Glomerular visceral epithelial cell (primary cell): ENCODE measurements at regions not wholly inside any gene's neighbourhood (a gene's known extent, or its start where the extent isn't known, plus 50 kb on each side); places are given as distances from the start of the nearest gene placed in this dataset.

Experiments
- DNase-seq: peaks from one replicate; pipeline ENCODE4 v3.0.0-alpha.2; 2016; ENCODE audit errors: extremely low spot score

DNA sequence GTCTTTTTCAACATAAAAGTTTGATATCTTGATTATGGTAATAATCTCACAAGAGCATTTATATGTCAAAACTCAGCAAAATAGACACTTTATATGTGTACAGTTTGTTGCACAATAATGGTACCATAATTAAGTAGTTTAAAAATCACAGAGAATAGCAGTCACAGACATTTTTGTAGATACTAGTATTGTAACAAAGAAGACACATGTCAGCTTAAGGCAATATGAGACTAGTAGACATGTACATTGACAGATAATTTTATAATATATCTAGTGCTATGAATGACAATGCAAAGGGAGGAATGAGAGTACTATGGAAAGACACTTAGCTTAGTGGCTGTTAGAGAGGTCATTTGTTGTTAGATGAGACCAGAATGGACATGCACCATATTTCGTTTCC is 1490.6 kb upstream of the CDH6 start:
- DNase-seq = no peak

DNA sequence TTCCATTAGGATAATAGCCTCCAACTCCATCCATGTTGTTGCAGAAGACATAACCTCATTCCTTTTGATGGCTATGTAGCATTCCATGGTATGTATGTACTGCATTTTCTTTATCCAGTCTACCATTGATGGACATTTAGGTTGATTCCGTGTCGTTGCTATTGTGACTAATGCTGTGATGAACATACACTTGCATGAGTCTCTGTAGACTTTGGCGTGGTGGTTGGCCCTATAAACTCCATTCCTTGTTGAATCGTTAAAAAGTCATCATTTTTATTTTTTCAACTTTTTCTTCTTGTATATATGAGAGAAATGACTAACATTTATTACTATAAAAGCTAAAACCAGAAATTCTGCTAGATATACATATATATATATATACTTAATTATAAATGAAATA is 1491.9 kb upstream of the CDH6 start:
- no peak for DNase-seq

DNA sequence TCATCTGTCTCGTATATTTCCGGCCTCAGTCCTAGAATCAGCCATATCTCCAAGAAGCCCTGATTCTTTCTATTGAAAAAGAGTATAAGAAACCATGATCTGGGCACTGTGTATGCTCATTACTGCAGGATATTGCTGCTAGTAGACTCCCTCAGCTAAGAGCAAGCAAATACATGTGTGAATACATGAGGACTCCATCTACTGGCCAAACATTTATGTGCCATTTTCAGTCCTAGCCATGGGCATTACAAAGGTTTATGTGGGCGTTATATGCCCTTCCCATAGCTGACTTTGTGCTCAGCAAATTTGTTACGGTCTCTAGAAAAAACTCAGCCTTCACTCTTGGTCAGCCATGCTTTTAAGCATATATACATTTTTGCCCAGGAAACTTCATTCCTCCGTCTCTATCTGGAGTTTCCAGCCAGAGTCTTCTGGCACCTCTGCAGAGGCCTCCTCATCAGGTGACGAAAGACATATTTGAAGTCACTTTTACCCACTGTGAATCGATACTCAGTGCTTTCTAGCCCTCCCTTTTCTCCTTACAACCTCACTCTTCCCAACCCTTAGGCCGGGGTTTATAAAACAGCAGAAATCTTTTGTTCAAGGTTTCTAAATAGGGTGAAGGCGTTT is 1495.6 kb upstream of the CDH6 start:
- DNase-seq = peak; percentile 15

DNA sequence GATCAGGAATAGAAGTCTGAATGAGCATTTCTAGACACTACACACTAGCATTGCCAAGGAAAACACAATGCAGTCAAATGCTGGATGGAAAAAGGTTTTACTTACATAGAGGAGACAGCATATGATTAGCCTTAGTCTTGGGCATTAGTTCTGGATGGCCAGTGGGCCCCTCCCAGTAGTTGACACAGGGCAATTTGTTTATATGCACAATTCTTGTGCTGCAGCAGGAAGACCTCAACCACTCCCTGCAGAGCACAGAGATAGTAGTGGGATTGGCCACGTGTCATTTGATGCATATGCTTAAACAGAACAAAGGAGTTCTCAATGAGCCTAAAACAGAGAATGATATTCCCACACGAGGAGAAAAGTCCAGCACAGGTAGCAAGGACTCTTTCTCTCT is 1496.2 kb upstream of the CDH6 start:
- no peak for DNase-seq

DNA sequence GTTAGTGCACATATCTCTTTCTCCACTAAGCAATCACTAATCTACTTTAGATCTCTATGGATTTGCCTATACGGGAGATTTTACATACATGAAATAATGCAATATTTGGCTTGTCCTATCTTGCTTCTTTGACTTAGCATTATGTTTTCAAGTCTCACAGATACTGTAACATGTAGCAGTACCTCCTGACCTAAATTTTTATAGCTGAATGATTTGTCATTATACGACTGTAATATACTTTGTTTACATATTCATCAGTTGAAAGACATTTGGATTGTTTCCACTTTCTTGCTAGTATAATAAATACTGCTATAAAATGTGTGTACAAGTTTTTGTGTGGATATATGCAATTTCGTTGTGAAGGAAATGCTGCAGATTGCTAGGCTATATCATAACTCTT is 1520.8 kb upstream of the CDH6 start:
- no peak for DNase-seq

DNA sequence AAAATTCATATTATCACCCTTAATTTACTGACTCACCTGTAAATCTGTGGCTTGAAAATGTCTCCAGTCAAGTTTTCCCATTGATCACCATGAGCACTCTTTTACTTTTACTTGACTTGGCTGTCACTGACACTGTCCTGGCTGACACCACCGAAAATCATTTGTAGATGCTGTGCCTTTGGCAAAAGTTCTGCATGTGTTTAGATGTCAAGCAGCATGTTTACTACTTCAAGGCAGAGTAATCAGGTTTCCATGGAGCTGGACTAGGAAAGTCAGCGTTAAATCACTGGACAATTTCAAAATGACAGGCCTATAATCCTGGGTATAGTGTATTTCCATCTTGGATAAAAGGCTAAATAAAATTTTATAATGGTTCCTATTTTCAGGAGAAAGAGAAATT is 1530.6 kb upstream of the CDH6 start:
- DNase-seq = no peak

DNA sequence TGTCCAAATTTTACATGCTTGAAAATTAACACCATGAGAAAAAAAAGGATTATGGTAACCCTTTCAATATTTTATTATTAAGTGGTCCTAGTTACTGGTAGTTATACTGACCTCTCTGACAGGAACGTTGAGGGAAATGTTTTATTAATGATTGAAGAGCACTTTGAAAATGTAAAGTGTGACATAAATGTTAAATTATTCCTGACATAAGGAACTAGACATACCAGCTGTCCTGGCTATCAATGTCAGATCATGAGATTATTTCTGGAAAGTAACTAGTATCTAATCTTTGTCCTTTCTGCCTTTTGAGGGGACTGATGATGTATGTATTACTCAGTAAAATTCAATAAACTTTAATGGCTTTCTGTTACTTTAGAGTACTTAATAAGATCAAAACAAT is 1538.5 kb upstream of the CDH6 start:
- no peak for DNase-seq

DNA sequence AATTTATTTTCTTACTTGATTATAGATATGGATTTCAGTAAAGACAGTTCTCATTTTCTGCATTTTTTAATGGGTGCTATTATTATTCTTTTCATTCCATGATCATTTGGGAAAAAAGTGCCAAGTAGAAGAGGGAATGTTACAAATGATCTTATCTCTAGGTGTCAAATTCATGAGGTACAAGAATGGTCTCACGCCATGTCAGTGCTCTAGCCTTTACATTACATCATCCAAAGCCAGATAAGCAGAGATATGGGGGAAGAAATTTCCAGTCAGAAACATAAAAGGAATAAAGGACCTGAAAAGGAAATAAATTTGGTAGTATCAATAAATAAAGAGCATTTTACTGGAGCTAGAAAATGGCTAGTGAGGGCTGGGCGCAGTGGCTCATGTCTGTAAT is 1544.2 kb upstream of the CDH6 start:
- no peak for DNase-seq

DNA sequence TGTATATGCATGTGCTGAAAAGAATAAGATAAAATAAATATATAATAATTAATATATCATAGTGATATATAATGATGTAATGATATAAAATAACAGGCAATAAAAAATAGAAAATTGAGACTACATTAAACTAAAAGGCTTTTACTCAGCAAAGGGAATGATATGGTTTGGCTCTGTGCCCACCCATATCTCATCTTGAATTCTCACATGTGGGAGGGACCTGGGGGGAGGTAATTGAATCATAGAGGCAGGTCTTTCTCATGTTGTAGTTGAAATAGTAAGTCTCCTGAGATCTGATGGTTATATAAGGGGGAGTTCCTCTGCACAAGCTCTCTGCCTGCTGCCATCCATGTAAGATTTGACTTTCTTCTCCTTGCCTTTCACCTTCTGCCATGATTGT is 1550.9 kb upstream of the CDH6 start:
- DNase-seq = peak; percentile 13

DNA sequence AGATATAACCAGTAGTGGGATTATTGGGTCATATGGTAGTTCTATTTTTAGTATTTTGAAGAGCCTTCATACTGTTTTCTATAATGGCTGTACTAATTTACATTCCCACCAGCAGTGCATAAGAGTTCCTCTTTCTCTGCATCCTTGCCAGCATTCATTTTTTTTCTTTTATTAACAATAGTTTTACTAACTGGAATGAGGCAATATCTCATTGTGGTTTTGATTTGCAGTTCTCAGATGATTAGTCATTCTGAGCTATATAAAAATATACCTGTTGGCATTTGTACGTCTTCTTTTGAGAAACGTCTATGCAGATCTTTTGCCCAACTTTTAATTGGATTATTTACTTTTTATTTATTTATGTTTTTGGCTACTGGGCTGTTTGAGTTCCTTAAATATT is 1579.3 kb upstream of the CDH6 start:
- DNase-seq = no peak

DNA sequence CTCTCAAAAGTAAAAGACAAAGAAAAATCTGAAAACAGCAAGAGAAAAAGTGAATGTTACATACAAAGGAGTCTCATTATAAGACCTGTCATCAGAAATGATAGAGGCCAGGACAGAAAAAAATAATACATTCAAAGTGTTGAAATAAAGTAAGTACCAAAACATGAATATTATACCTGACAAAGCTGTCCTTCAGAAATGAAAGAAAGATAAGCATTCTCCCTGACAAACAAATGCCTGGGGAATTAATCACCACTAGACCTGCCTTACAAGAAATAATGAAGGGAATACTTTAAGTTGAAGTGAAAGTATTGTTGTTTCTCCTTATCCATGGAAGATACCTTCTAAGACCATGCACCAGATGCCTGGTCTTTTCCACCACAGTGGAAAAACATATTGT is 1605.2 kb upstream of the CDH6 start:
- DNase-seq = no peak

DNA sequence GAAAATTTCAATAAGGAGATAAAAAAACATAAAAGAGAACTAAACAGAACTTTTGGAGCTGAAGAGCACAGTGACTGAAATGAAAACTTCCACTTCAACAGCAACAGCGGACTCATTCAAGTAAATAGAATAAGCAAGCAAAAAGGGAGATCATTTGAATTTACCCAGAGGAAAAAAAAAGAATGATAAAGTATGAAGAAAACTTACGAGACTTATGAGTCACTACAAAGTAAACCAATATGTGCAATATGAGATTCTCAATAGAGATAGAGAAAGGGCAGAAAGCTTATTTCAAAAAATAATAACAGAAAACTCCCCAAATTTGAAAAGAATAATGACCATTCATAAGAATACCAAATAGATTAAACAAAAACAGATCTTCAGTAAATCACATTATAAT is 1605.7 kb upstream of the CDH6 start:
- DNase-seq = no peak

DNA sequence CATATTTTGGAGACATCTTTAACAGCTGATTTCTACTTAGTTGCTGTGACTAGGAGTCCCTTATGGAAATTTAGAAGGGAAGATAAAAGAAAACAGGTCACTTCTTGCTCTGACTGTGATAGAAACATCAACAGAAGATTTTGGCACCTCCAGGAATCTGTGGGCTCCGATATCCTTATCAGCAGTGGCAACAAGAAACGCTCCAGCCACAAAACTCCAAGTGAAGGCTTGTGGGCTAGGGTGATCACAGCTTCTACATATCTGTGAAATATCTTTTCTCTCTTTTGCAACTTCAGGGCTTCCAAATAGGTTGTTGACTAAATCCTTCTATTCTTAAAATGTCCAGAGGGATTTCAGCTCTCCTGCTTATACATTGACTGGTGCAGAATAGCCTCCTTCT is 1625.5 kb upstream of the CDH6 start:
- DNase-seq = no peak

DNA sequence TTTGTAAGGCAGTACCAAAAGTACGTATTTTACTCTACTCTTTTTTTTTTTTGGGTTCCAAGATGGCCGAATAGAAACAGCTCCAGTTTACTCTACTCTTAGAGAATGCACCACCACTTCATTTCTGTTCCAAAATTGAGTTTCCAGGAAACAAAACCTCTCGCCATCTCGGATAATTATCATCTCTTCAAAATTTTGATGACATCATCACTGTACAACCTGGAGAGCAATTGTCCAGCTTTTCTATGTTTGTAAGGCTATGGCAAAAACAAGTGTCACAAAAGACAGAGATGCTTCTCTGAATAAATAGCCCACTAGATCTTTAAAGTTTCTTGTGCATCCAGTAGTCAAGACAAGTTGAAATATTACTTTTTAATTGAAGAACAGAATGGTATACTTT is 1631.9 kb upstream of the CDH6 start:
- DNase-seq = no peak

DNA sequence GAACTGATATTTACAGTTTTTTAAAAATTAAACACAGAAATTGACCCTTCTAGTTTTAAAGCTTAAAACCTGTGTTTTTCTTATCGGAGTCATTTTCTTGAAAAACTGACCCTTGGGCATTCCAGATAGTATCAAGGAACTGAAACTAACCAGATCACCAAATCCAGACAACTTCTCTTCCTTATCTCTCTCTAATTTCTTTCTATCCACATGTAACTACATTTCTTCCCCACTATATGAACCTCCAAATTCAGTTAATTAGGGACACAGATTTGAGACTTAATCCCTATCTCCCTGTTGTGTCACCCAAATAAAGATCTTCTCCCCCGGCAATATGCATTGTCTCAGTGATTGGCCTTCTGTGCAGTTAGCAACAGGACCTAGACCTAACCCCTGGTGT is 1643.0 kb upstream of the CDH6 start:
- DNase-seq = no peak

DNA sequence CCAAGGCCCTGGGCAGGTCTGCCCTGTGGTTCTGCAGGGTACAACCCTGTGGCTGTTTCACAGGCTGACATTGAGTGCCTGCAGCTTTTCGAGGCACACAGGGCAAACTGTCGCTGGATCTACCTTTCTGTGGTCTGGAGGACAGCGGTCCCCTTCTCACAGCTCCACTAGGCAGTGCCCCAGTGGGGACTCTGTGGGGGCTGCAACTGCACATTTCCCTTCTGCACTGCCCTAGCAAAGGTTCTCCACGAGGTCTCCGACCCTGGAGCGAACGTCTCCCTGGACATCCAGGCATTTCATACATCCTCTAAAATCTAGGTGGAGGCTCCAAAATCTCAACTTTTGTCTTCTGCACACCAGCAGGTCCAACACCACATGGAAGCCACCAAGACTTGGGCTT is 1645.2 kb upstream of the CDH6 start:
- no peak for DNase-seq

DNA sequence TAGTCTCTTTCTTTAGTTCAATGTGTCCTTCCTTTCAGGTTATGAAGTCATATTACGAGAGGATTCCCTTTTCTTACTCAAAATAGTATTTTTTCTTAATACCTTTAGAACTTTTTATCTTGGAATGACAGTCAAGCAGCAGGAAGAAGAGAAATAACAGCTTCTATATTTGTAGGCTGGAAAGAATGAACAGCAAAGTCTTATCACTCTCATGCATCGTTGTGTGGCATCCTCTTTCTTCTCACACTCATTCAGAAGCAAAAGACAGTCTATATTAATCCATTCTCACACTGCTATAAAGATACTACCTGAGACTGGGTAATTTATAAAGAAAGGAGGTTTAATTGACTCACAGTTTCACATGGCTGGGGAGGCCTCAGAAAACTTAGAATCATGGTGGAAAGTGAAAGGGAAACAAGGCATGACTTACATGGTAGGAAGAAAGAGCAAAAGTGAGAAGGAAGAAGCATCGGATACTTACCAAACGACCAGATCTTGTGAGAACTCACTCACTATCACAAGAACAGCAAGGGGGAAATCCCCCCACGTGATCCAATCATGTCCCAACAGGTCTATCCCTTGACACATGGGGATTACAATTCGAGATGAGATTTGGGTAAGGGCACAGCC is 1646.1 kb upstream of the CDH6 start:
- no peak for DNase-seq

DNA sequence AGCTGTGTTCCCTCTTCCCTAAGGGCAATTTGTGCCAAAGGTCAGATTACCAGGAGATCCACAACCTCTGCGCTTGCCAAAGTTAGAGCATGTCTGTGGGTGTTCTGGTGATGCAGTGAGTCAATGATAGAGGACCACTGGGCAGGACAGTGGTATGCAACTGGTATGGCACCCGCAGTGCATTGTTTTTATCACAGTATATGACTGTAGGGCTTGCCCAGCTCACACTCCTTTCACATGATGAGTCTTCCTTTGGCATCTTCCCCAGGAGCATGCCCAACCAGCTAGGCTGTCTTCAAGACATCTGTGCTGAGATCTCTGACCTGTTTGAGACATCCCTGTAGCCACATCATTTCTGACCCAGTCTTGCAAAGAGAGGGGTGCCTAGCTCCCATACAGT is 1650.0 kb upstream of the CDH6 start:
- DNase-seq = no peak

DNA sequence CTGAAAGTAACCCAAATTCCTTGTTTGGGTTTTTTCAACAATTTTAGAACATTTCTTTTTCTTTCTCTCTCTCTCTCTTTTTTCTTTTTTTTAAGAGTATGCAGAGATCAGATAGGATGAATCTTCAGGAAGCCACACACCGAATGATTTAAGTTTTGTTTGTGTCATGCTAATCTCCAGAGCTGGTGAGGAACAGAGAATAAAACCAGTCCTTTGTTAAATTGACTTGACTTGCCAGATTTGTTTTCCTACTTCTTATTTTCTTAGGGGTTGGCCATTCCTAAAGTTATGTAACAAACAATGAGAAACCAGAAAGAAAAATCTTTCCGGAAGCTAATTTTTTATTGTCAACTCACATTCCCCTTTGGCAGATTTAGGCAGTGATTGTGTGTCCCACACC is 1669.3 kb upstream of the CDH6 start:
- no peak for DNase-seq

DNA sequence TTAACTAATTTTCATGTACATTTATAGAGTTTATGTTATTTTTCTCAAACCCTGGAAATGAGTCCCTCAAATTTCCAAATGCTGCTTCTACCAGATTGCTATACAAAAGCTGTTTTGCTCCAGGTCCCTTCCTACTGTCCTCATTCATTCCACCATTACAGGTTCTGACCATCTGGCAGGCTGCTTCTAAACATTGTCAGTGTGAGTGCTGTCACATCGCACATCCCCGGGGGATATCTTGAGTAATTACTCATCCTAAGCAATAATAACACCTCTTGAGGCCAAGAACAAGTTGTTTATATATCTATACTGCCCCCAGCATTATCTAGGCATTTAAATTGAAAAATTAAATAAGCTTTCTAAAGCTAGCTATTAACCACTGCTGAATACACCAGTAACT is 1675.3 kb upstream of the CDH6 start:
- no peak for DNase-seq

DNA sequence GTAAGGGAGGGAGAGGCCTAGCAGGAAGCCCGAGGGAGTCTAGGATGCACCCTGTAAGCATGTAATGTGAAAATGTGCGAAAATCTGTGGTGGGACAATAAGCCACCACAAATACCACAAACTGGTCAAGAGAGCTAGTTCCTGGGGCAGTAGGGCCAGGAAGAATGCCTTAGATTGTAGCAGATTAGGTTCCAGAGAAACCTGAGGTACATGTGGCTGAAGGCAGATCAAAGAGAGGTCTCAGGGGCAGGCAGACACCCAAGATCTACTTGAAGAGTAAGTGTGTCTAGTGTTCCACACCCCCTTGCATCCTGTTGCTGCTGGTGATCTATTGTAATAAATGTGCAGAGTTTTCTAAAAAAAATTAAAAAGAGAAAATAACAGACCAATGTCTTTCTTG is 1677.3 kb upstream of the CDH6 start:
- DNase-seq = peak; percentile 3

DNA sequence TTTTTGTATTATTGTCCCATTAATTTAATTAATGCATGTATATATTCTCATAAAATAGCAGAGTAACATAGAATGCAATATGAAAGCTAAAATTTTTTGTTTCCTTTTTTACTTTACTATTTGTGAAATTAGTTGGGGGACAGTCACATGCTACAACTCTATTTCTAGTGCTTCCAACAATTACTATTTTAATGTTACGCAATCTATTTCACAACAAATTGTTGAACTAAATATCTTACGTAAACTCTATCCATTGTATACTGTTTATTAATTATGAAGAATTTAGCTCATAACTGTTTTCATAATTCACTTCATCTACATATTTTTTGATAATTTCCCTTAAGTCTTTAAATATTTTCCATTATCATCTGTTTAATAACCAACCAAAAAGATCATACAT is 1685.4 kb upstream of the CDH6 start:
- no peak for DNase-seq

DNA sequence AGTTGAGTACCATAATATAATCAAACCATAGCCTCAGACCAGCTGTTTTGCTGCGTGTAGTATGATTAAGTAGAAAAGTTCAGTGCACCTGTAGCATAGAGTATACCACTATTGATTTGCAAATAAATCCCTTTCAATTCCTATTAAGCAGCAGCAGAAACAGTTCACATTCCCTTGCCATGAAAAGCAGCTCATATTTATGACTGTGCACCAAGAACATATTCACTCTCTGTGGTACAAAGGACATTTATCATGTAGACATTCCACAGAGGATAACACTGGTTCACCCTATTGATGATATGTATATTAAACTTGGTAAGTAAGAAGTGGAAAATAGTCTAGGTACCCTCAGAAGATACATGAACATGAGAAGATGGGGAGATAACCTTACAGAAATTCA is 1689.1 kb upstream of the CDH6 start:
- no peak for DNase-seq

DNA sequence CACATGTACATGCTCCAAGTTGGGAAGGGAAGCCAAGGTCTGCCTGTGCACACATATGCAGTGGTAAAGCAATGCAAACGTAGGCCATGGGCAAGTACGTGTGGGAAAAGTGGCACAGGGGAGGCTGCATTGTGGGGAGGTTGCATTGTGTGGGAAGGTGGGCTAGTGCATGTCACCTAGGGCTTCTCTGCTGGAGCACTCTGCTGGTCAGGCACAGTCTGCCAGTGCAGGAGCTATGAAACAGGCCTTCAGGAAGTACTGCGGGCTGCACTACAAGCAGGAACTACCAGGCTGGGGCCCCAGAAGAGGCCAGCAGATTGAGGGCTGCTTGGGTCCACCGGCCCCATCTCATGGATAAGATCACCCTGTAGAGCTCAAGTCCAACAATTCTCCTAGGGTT is 1694.6 kb upstream of the CDH6 start:
- no peak for DNase-seq
